Nucleus accumbens (tissue), 56 donors: ENCODE measurements at regions not wholly inside any gene's neighbourhood (a gene's known extent, or its start where the extent isn't known, plus 50 kb on each side); places are given as distances from the start of the nearest gene placed in this dataset.

ENCODE experiments used
- DNase-seq, 56 donors: peaks; one replicate each; lab custom pipeline; 2025; lab: John Stamatoyannopoulos, UW

- no peak for DNase-seq
Observed at GRCh38 chr16:49010879-49011278, 270.8 kb downstream of the CBLN1 start.

- DNase-seq, result no peak
Observed at GRCh38 chr16:49010396-49010795, 271.2 kb downstream of the CBLN1 start.

GRCh38 chr16:49009204-49009603 is 272.4 kb downstream of the CBLN1 start:
- DNase-seq, result no peak

GRCh38 chr16:49003992-49004391 is 277.6 kb downstream of the CBLN1 start:
- DNase-seq, result no peak

GRCh38 chr16:49003022-49003421 is 278.6 kb downstream of the CBLN1 start:
- DNase-seq, result no peak

GRCh38 chr16:49000594-49000993 is 281.0 kb downstream of the CBLN1 start:
- DNase-seq, result no peak

- no peak for DNase-seq
Observed at GRCh38 chr16:48999508-48999907, 282.1 kb downstream of the CBLN1 start.

- no peak for DNase-seq
Observed at GRCh38 chr16:48999044-48999443, 282.6 kb downstream of the CBLN1 start.

GRCh38 chr16:48997946-48998345 is 283.7 kb downstream of the CBLN1 start:
- DNase-seq, result no peak

- DNase-seq, result no peak
Observed at GRCh38 chr16:48997081-48997615, 284.5 kb downstream of the CBLN1 start.

- no peak for DNase-seq
Observed at GRCh38 chr16:48978501-48978900, 303.1 kb downstream of the CBLN1 start.

GRCh38 chr16:48972236-48972635 is 309.4 kb downstream of the CBLN1 start:
- DNase-seq, result no peak

GRCh38 chr16:48971571-48972077 is 310.0 kb downstream of the CBLN1 start:
- peak in 18 of 56 donors; percentile 9 to 75 (median 28) for DNase-seq

GRCh38 chr16:48970216-48970615 is 311.4 kb downstream of the CBLN1 start:
- no peak for DNase-seq

GRCh38 chr16:48969611-48970010 is 312.0 kb downstream of the CBLN1 start:
- DNase-seq, result no peak

GRCh38 chr16:48965386-48965785 is 316.3 kb downstream of the CBLN1 start:
- DNase-seq, result no peak

- no peak for DNase-seq
Observed at GRCh38 chr16:48963901-48964615, 317.6 kb downstream of the CBLN1 start.

- DNase-seq, result no peak
Observed at GRCh38 chr16:48963306-48963705, 318.3 kb downstream of the CBLN1 start.

- no peak for DNase-seq
Observed at GRCh38 chr16:48961546-48961945, 320.1 kb downstream of the CBLN1 start.

GRCh38 chr16:48960830-48961229 is 320.8 kb downstream of the CBLN1 start:
- no peak for DNase-seq

- no peak for DNase-seq
Observed at GRCh38 chr16:48959747-48960146, 321.9 kb downstream of the CBLN1 start.

GRCh38 chr16:48959204-48959603 is 322.4 kb downstream of the CBLN1 start:
- no peak for DNase-seq
